NB4 (cell line): ENCODE measurements at regions not wholly inside any gene's neighbourhood (a gene's known extent, or its start where the extent isn't known, plus 50 kb on each side); places are given as distances from the start of the nearest gene placed in this dataset.

ENCODE experiments used
- DNase-seq: peaks from one replicate; pipeline ENCODE4 v3.0.0; 2010; ENCODE audit warnings: low read depth
- H3K4me3 ChIP-seq: one replicate; pipeline ENCODE4 v1.5.1; 2011; ENCODE audit warnings: mild to moderate bottlenecking, low read depth, low read length, moderate library complexity
- CTCF ChIP-seq: IDR thresholded peaks from one replicate; pipeline ENCODE4 v1.5.1; 2012; ENCODE audit warnings: low read depth, low read length
- MAX ChIP-seq: IDR thresholded peaks from 2 replicates; pipeline ENCODE4 v1.6.1; 2011; ENCODE audit warnings: low read depth, low read length
- MYC ChIP-seq: IDR thresholded peaks from 2 replicates; pipeline ENCODE4 v1.6.1; 2011; ENCODE audit warnings: low read depth, low read length
- POLR2A ChIP-seq: IDR thresholded peaks from 2 replicates; pipeline ENCODE4 v1.6.1; 2011; ENCODE audit warnings: mild to moderate bottlenecking; ENCODE audit not compliant: insufficient read length; ENCODE audit errors: extremely low read depth

GRCh38 chr7:38040831-38041230 is 120.4 kb downstream of the EPDR1 start:
- H3K4me3 ChIP-seq: no peak overlapping the region
- no peak for DNase-seq
- TF ChIP-seq MAX (no peak), CTCF (no peak), MYC (no peak), POLR2A (no peak)

- no peak overlapping the region for H3K4me3 ChIP-seq
- DNase-seq: no peak
- no peak for TF ChIP-seq MYC
- TF ChIP-seq MAX: no peak
- TF ChIP-seq POLR2A: no peak
- TF ChIP-seq CTCF: no peak
Measured at GRCh38 chr7:38049679-38050078, 128.4 kb upstream of the STARD3NL start.

GRCh38 chr7:38051311-38051710 is 126.7 kb upstream of the STARD3NL start:
- no peak for DNase-seq
- TF ChIP-seq POLR2A: no peak
- TF ChIP-seq MYC: no peak
- no peak overlapping the region for H3K4me3 ChIP-seq

GRCh38 chr7:38051786-38052185 is 126.3 kb upstream of the STARD3NL start:
- TF ChIP-seq MAX: no peak
- TF ChIP-seq CTCF: no peak
- TF ChIP-seq MYC: no peak
- TF ChIP-seq POLR2A: no peak
- no peak for DNase-seq
- no peak overlapping the region for H3K4me3 ChIP-seq

GRCh38 chr7:38052786-38053185 is 125.3 kb upstream of the STARD3NL start:
- DNase-seq: no peak
- TF ChIP-seq CTCF (no peak), MAX (no peak), MYC (no peak), POLR2A (no peak)
- H3K4me3 ChIP-seq: no peak overlapping the region

- TF ChIP-seq POLR2A (no peak), MAX (no peak), CTCF (no peak), MYC (no peak)
Measured at GRCh38 chr7:38054199-38054598, 123.8 kb upstream of the STARD3NL start.

More at GRCh38 chr7:38054199-38054598, 123.8 kb upstream of the STARD3NL start:
- no peak for DNase-seq
- H3K4me3 ChIP-seq: no peak overlapping the region
